Lower leg skin (tissue), 3 donors: ENCODE measurements at regions not wholly inside any gene's neighbourhood (a gene's known extent, or its start where the extent isn't known, plus 50 kb on each side); places are given as distances from the start of the nearest gene placed in this dataset.

ENCODE experiments used
- POLR2A ChIP-seq, 2 donors: fragments of 450-650 bp; IDR thresholded peaks; one replicate each; pipeline ENCODE4 v1.6.1; 2016 to 2017; ENCODE audit warnings: antibody characterized with exemption in 2 of 2, mild to moderate bottlenecking in 1 of 2, moderate library complexity in 1 of 2
- TF ChIP-seq, protein P1 (sequence below), 3 donors: fragments of 450-650 bp; IDR thresholded peaks; one replicate each; pipeline ENCODE4 v1.5.1; 2016; ENCODE audit warnings: antibody characterized with exemption in 3 of 3, mild to moderate bottlenecking in 3 of 3, moderate library complexity in 2 of 3

DNA sequence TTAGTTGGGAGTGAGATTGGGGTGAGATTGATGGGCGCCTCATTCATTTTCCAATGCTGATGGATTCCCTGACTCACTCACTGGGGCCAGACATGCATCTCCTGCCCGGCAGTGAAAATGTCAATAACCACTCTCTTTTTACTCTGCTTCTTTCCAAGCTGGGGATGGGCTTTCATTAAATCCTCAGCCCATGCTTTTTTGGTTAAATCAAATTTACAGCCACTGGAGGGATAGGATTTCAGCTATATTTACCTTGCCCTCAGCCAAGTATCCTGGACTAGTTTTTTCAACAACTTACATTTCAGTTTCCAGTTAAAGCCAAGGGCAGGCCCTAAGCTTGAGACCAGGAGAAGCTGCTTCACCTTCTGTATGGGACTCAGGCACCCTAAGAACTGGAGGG lies 162.8 kb downstream of the TSN start:
- TF ChIP-seq, protein P1, sequence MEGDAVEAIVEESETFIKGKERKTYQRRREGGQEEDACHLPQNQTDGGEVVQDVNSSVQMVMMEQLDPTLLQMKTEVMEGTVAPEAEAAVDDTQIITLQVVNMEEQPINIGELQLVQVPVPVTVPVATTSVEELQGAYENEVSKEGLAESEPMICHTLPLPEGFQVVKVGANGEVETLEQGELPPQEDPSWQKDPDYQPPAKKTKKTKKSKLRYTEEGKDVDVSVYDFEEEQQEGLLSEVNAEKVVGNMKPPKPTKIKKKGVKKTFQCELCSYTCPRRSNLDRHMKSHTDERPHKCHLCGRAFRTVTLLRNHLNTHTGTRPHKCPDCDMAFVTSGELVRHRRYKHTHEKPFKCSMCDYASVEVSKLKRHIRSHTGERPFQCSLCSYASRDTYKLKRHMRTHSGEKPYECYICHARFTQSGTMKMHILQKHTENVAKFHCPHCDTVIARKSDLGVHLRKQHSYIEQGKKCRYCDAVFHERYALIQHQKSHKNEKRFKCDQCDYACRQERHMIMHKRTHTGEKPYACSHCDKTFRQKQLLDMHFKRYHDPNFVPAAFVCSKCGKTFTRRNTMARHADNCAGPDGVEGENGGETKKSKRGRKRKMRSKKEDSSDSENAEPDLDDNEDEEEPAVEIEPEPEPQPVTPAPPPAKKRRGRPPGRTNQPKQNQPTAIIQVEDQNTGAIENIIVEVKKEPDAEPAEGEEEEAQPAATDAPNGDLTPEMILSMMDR (IDR thresholded peaks at IDR 0.05), result no peak
- no peak for TF ChIP-seq POLR2A (IDR thresholded peaks at IDR 0.05)
